HG03342 (cell line): ENCODE measurements at regions not wholly inside any gene's neighbourhood (a gene's known extent, or its start where the extent isn't known, plus 50 kb on each side); places are given as distances from the start of the nearest gene placed in this dataset.
"Not testable (repeated sequence)": the region's sequence is repeated elsewhere in the genome, so short reads cannot be mapped to it uniquely, and the experiment has no call there.

Experiments
- ATAC-seq: cut with Tn5 transposase; IDR thresholded peaks from one replicate; pipeline ENCODE4 v1.9.1; 2021; ENCODE audit warnings: mild to moderate bottlenecking, moderate library complexity; ENCODE audit not compliant: unreplicated experiment

GRCh38 chr20:26218301-26218700 is 521.6 kb upstream of the ZNF337 start:
- no peak for ATAC-seq

- no peak for ATAC-seq
Observed at GRCh38 chr20:26216025-26216424, 519.4 kb upstream of the ZNF337 start.

GRCh38 chr20:26214991-26215390 is 518.3 kb upstream of the ZNF337 start:
- ATAC-seq, result no peak

- ATAC-seq, result no peak
Observed at GRCh38 chr20:26209171-26209941, 512.7 kb upstream of the ZNF337 start.

GRCh38 chr20:26208296-26209091 is 511.8 kb upstream of the ZNF337 start:
- ATAC-seq, result no peak

GRCh38 chr20:26207967-26208295 is 511.3 kb upstream of the ZNF337 start:
- ATAC-seq, result not testable (repeated sequence)

- ATAC-seq, result no peak
Observed at GRCh38 chr20:26207237-26207966, 510.7 kb upstream of the ZNF337 start.

GRCh38 chr20:26205350-26205749 is 508.7 kb upstream of the ZNF337 start:
- no peak for ATAC-seq

- ATAC-seq, result not testable (repeated sequence)
Observed at GRCh38 chr20:26201026-26201425, 504.4 kb upstream of the ZNF337 start.

- ATAC-seq, result not testable (repeated sequence)
Observed at GRCh38 chr20:26187329-26187728, 490.7 kb upstream of the ZNF337 start.

GRCh38 chr20:26183720-26184119 is 487.1 kb upstream of the ZNF337 start:
- not testable (repeated sequence) for ATAC-seq

- ATAC-seq, result not testable (repeated sequence)
Observed at GRCh38 chr20:26181364-26181763, 484.7 kb upstream of the ZNF337 start.

GRCh38 chr20:26171875-26172274 is 475.2 kb upstream of the ZNF337 start:
- not testable (repeated sequence) for ATAC-seq

- no peak for ATAC-seq
Observed at GRCh38 chr20:26169506-26169905, 472.9 kb upstream of the ZNF337 start.

- no peak for ATAC-seq
Observed at GRCh38 chr20:26167499-26167898, 470.8 kb upstream of the ZNF337 start.

GRCh38 chr20:26163890-26164289 is 467.2 kb upstream of the ZNF337 start:
- no peak for ATAC-seq

GRCh38 chr20:26163151-26163550 is 466.5 kb upstream of the ZNF337 start:
- not testable (repeated sequence) for ATAC-seq

- not testable (repeated sequence) for ATAC-seq
Observed at GRCh38 chr20:26161741-26162140, 465.1 kb upstream of the ZNF337 start.

- ATAC-seq, result not testable (repeated sequence)
Observed at GRCh38 chr20:26160916-26161315, 464.3 kb upstream of the ZNF337 start.

- ATAC-seq, result no peak
Observed at GRCh38 chr20:26154224-26154623, 457.6 kb upstream of the ZNF337 start.

- no peak for ATAC-seq
Observed at GRCh38 chr20:26135325-26136110, 438.9 kb upstream of the ZNF337 start.
